ENCODE measurements at regions not wholly inside any gene's neighbourhood (a gene's known extent, or its start where the extent isn't known, plus 50 kb on each side); places are given as distances from the start of the nearest gene placed in this dataset.

DNA sequence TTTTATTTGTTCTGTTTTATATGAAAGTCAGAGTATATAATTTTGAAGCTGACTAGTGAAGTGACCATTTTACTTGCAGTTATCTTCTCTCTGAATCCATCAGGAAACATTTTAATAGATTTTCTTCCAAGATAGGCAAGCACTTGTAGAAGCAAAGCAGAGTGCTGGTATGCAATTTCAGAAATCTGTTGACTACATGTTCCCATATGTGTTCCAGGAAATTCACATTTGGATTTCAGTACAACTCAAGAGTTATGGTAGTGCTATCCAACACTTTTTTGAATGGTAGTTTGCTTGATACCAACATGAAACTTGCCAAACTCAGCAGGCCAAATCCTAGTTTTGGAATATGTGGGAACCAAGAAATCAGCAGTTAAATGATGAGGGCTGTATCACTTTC, 94.0 kb downstream of the CENPW start:
- intact Hi-C loops (cut with DNase I; ENCODE audit: low total_unique reads): no loop called here
- H3K4me3 ChIP-seq: no peak overlapping the region
- TF ChIP-seq CTCF (IDR thresholded peaks at IDR 0.05) (no peak), POLR2A (IDR thresholded peaks at IDR 0.05) (no peak), POLR2AphosphoS5 (IDR thresholded peaks at IDR 0.05) (no peak)

GRCh38 chr6:126437205-126437604, 97.3 kb downstream of the CENPW start:
- Histone ChIP-seq H3K4me3 (no peak overlapping the region), H3K36me3 (no peaks in the 10 kb centered on the region), H3K4me1 (no peaks in the 10 kb centered on the region), H3K27ac (no peak overlapping the region), H3K9me3 (no peaks in the 10 kb centered on the region), H3K27me3 (no peaks in the 10 kb centered on the region)
- no peak for TF ChIP-seq CTCF (IDR thresholded peaks at IDR 0.05)
- no peak for TF ChIP-seq POLR2AphosphoS5 (IDR thresholded peaks at IDR 0.05)
- TF ChIP-seq POLR2A (IDR thresholded peaks at IDR 0.05): no peak
- intact Hi-C loops (cut with DNase I; ENCODE audit: low total_unique reads): no loop called here
- DNase-seq (ENCODE audit: low spot score in 2 of 2): no peak

More for the DNA sequence above, 94.0 kb downstream of the CENPW start:
- no peak overlapping the region for H3K27ac ChIP-seq
- no peaks in the 10 kb centered on the region for H3K36me3 ChIP-seq
- no peaks in the 10 kb centered on the region for H3K27me3 ChIP-seq
- H3K4me1 ChIP-seq: no peaks in the 10 kb centered on the region
- H3K9me3 ChIP-seq: no peaks in the 10 kb centered on the region
- no peak for DNase-seq (ENCODE audit: low spot score in 2 of 2)

- Histone ChIP-seq H3K36me3 (no peaks in the 10 kb centered on the region), H3K27me3 (no peaks in the 10 kb centered on the region), H3K9me3 (no peaks in the 10 kb centered on the region), H3K4me3 (no peak overlapping the region), H3K4me1 (no peaks in the 10 kb centered on the region), H3K27ac (no peak overlapping the region)
- TF ChIP-seq POLR2A (IDR thresholded peaks at IDR 0.05) (no peak), CTCF (IDR thresholded peaks at IDR 0.05) (no peak), POLR2AphosphoS5 (IDR thresholded peaks at IDR 0.05) (no peak)
- no peak for DNase-seq (ENCODE audit: low spot score in 2 of 2)
- intact Hi-C loops (cut with DNase I; ENCODE audit: low total_unique reads): no loop called here
Measured at GRCh38 chr6:126439040-126439439, 99.1 kb downstream of the CENPW start.

DNA sequence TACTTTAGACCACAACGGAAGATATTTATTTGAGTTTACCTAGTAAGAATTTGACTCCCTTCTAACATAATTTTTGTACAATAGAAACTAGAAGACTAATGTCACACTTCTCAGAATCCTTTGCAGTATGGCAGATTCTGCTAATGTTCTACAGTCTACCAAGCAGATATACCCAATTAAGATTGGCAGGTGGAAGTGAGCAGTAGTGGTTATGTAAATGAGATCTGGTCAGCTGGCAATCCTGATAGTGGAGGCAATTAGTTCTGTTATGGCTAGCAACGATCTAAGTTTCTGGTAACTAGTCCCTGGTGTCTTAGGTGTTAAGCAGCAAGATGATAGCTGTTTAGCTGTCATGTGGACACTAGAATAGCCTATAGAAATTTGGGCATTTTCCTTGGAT, 101.0 kb downstream of the CENPW start:
- no peak overlapping the region for H3K27ac ChIP-seq
- H3K4me1 ChIP-seq: no peaks in the 10 kb centered on the region
- H3K4me3 ChIP-seq: no peak overlapping the region
- intact Hi-C loops (cut with DNase I; ENCODE audit: low total_unique reads): no loop called here
- DNase-seq (ENCODE audit: low spot score in 2 of 2): no peak
- TF ChIP-seq POLR2A (IDR thresholded peaks at IDR 0.05) (no peak), CTCF (IDR thresholded peaks at IDR 0.05) (no peak), POLR2AphosphoS5 (IDR thresholded peaks at IDR 0.05) (no peak)
- no peaks in the 10 kb centered on the region for H3K9me3 ChIP-seq
- no peaks in the 10 kb centered on the region for H3K36me3 ChIP-seq
- no peaks in the 10 kb centered on the region for H3K27me3 ChIP-seq

DNA sequence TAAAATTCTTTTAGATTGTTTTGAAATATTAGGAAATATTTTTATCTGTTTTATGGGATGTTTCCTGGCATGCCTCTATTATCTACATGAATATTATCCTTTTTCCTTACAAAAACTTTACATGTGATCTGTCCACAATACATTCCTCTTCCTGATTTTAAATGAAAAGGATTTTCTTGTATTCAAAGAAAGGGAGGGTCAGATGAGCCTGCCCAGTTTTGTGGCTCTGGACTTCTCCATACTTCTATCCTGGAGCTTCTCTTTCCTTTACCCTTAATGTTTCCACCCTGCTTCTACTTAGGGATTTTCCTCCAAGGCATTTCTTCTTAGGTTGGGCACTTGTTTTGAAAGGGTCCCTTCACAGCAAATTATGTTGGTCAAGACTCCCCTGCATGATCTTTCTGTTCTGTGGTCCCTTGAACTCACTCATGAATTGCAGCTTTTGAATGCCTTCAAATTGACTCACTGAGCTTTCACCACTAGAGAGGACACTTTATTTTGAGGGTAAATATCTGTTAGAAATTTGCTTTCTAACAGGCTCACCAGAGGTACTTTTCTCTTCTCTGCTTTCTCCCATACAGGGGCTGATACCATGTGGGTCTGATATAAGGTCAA, 104.9 kb downstream of the CENPW start:
- no peak for DNase-seq (ENCODE audit: low spot score in 2 of 2)
- H3K27me3 ChIP-seq: no peaks in the 10 kb centered on the region
- TF ChIP-seq POLR2A (IDR thresholded peaks at IDR 0.05): no peak
- TF ChIP-seq CTCF (IDR thresholded peaks at IDR 0.05): no peak
- no peak for TF ChIP-seq POLR2AphosphoS5 (IDR thresholded peaks at IDR 0.05)
- no peaks in the 10 kb centered on the region for H3K9me3 ChIP-seq
- no peaks in the 10 kb centered on the region for H3K36me3 ChIP-seq
- H3K27ac ChIP-seq: no peak overlapping the region
- H3K4me1 ChIP-seq: no peaks in the 10 kb centered on the region
- intact Hi-C loops (cut with DNase I; ENCODE audit: low total_unique reads): no loop called here
- H3K4me3 ChIP-seq: no peak overlapping the region
